OCI-LY7 (cell line): ENCODE measurements at regions not wholly inside any gene's neighbourhood (a gene's known extent, or its start where the extent isn't known, plus 50 kb on each side); places are given as distances from the start of the nearest gene placed in this dataset.

ENCODE experiments used
- BruUV-seq: library from RNA; stranded (reverse); fragments of 400-500 nt; replicated peaks from 2 replicates; lab custom pipeline; 2021; lab: Mats Ljungman, UMichigan
- CTCF ChIA-PET: fragments of 300-600 bp; sonication (Branson Sonifier 250); formaldehyde crosslinking; loops from one replicate; lab custom pipeline; 2022; ENCODE audit warnings: antibody characterized with exemption; ENCODE audit not compliant: unreplicated experiment; lab: Charles Lee
- POLR2A ChIA-PET: fragments of 300-600 bp; sonication (Branson Sonifier 250); formaldehyde crosslinking; loops from one replicate; lab custom pipeline; 2022; ENCODE audit warnings: antibody characterized with exemption; lab: Charles Lee
- DNase-seq: peaks from one replicate; pipeline ENCODE4 v3.0.0-alpha.2; 2015; ENCODE audit warnings: low spot score
- H2AFZ ChIP-seq: fragments of 200-600 bp; sonication (generic), shearing (Covaris generic); 2 replicates; pipeline ENCODE4 v1.6.1; 2014; ENCODE audit warnings: mild to moderate bottlenecking, antibody characterized with exemption, low read length, moderate library complexity
- H3K27ac ChIP-seq: fragments of 200-600 bp; sonication (generic); 2 replicates; pipeline ENCODE4 v1.5.1; 2014; ENCODE audit warnings: mixed run types, low read depth, mild to moderate bottlenecking, moderate library complexity, low read length, inconsistent platforms; ENCODE audit not compliant: poor library complexity, severe bottlenecking
- H3K36me3 ChIP-seq: fragments of 200-600 bp; sonication (generic); 2 replicates; pipeline ENCODE4 v1.6.1; 2014; ENCODE audit warnings: mild to moderate bottlenecking, antibody characterized with exemption, low read length, moderate library complexity, mixed read lengths; ENCODE audit not compliant: insufficient read depth
- H3K4me1 ChIP-seq: fragments of 200-600 bp; sonication (generic); 2 replicates; pipeline ENCODE4 v1.5.1; 2014; ENCODE audit warnings: mild to moderate bottlenecking, low read length; ENCODE audit not compliant: insufficient read depth, poor library complexity, severe bottlenecking
- H3K4me2 ChIP-seq: fragments of 200-600 bp; sonication (generic); 2 replicates; pipeline ENCODE4 v1.6.1; 2014; ENCODE audit warnings: mild to moderate bottlenecking, low read length
- H3K4me3 ChIP-seq: fragments of 200-600 bp; sonication (generic); 2 replicates; pipeline ENCODE4 v1.5.1; 2014; ENCODE audit warnings: mild to moderate bottlenecking, low read depth, low read length; ENCODE audit not compliant: poor library complexity, severe bottlenecking
- H3K79me2 ChIP-seq: fragments of 200-600 bp; sonication (generic); 2 replicates; pipeline ENCODE4 v1.6.1; 2016; ENCODE audit warnings: low read depth, mild to moderate bottlenecking, low read length, moderate library complexity, mixed read lengths; ENCODE audit not compliant: insufficient read depth
- H3K9me2 ChIP-seq: fragments of 200-600 bp; sonication (generic); 2 replicates; pipeline ENCODE4 v1.6.1; 2016; ENCODE audit warnings: mild to moderate bottlenecking, low read length, mixed read lengths; ENCODE audit not compliant: insufficient read depth
- H3K9me3 ChIP-seq: fragments of 200-600 bp; sonication (generic); 2 replicates; pipeline ENCODE4 v1.6.1; 2014; ENCODE audit warnings: mild to moderate bottlenecking, mixed run types, low read length, mixed read lengths
- H4K20me1 ChIP-seq: fragments of 200-600 bp; sonication (generic); 2 replicates; pipeline ENCODE4 v1.6.1; 2014; ENCODE audit warnings: mild to moderate bottlenecking, antibody characterized with exemption, low read length, moderate library complexity, mixed read lengths; ENCODE audit not compliant: insufficient read depth
- CTCF ChIP-seq: fragments of 200-600 bp; sonication (generic); conservative IDR thresholded peaks from 2 replicates; pipeline ENCODE4 v1.5.1; 2014; ENCODE audit warnings: mild to moderate bottlenecking, antibody characterized with exemption, low read length, moderate library complexity, mixed read lengths
- EZH2phosphoT487 ChIP-seq: fragments of 200-600 bp; sonication (generic); IDR thresholded peaks from 2 replicates; pipeline ENCODE4 v1.6.1; 2018; ENCODE audit warnings: low read depth, borderline replicate concordance, mild to moderate bottlenecking, mixed run types, antibody characterized with exemption, low read length, moderate library complexity, mixed read lengths
- intact Hi-C: fragments of 100-400 bp; cut with micrococcal nuclease; formaldehyde crosslinking; loops from one replicate; pipeline ENCODE4 v1.10.0; 2022; ENCODE audit not compliant: unreplicated experiment

GRCh38 chr20:7708782-7709181, 231.5 kb downstream of the HAO1 start:
- Histone ChIP-seq H3K27ac (no peak overlapping the region), H3K4me1 (peaks cover under 1% of the 10 kb centered on the region), H3K4me2 (no peak overlapping the region), H3K9me2 (no peaks in the 10 kb centered on the region), H3K9me3 (peaks cover 11% of the 10 kb centered on the region), H3K4me3 (no peak overlapping the region), H3K36me3 (no peaks in the 10 kb centered on the region), H3K79me2 (no peaks in the 10 kb centered on the region), H4K20me1 (no peaks in the 10 kb centered on the region), H2AFZ (no peak overlapping the region)
- no peak for TF ChIP-seq CTCF
- TF ChIP-seq EZH2phosphoT487, result no peak
- no TSS peak for BruUV-seq
- no peak for DNase-seq
- intact Hi-C loops, result no loop called here
- POLR2A ChIA-PET, result interaction anchor here (0.6 kb wide), 1 partner anchor 33 kb away, joined by 4 read pairs; no protein-coding TSS in a partner anchor
- CTCF ChIA-PET, result no interaction called here

GRCh38 chr20:7710440-7710839, 229.8 kb downstream of the HAO1 start:
- Histone ChIP-seq H3K4me2 (no peak overlapping the region), H2AFZ (peak overlapping the region; percentile 2; the same call in 1 of the 2 replicates), H3K9me3 (peaks cover 11% of the 10 kb centered on the region), H3K4me3 (no peak overlapping the region), H4K20me1 (no peaks in the 10 kb centered on the region), H3K36me3 (no peaks in the 10 kb centered on the region), H3K27ac (no peak overlapping the region), H3K4me1 (no peaks in the 10 kb centered on the region), H3K9me2 (no peaks in the 10 kb centered on the region), H3K79me2 (no peaks in the 10 kb centered on the region)
- POLR2A ChIA-PET, result no interaction called here
- no peak for DNase-seq
- BruUV-seq, result no TSS peak
- CTCF ChIA-PET, result no interaction called here
- intact Hi-C loops, result no loop called here
- TF ChIP-seq CTCF, result no peak
- no peak for TF ChIP-seq EZH2phosphoT487

- ChIA-PET CTCF (no interaction called here), POLR2A (no interaction called here)
- intact Hi-C loops, result no loop called here
- peaks cover 11% of the 10 kb centered on the region for H3K9me3 ChIP-seq
- no peak overlapping the region for H3K27ac ChIP-seq
- no peak for TF ChIP-seq EZH2phosphoT487
- no peak for TF ChIP-seq CTCF
- no TSS peak for BruUV-seq
- no peak overlapping the region for H3K4me2 ChIP-seq
- no peaks in the 10 kb centered on the region for H4K20me1 ChIP-seq
- H2AFZ ChIP-seq, result peak overlapping the region; percentile 39
- no peaks in the 10 kb centered on the region for H3K9me2 ChIP-seq
- H3K4me1 ChIP-seq, result peaks cover 13% of the 10 kb centered on the region
- no peak for DNase-seq
- H3K79me2 ChIP-seq, result no peaks in the 10 kb centered on the region
- no peaks in the 10 kb centered on the region for H3K36me3 ChIP-seq
- no peak overlapping the region for H3K4me3 ChIP-seq
Observed at GRCh38 chr20:7712661-7713060, 227.6 kb downstream of the HAO1 start.
